ENCODE measurements at regions not wholly inside any gene's neighbourhood (a gene's known extent, or its start where the extent isn't known, plus 50 kb on each side); places are given as distances from the start of the nearest gene placed in this dataset.

- TF ChIP-seq ZNF645 (tag by site-specific recombination; IDR thresholded peaks at IDR 0.05) (no peak), SP2 (tag by site-specific recombination; IDR thresholded peaks at IDR 0.05) (no peak)
- TF ChIP-seq, protein P1, sequence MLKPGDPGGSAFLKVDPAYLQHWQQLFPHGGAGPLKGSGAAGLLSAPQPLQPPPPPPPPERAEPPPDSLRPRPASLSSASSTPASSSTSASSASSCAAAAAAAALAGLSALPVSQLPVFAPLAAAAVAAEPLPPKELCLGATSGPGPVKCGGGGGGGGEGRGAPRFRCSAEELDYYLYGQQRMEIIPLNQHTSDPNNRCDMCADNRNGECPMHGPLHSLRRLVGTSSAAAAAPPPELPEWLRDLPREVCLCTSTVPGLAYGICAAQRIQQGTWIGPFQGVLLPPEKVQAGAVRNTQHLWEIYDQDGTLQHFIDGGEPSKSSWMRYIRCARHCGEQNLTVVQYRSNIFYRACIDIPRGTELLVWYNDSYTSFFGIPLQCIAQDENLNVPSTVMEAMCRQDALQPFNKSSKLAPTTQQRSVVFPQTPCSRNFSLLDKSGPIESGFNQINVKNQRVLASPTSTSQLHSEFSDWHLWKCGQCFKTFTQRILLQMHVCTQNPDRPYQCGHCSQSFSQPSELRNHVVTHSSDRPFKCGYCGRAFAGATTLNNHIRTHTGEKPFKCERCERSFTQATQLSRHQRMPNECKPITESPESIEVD (tag by site-specific recombination; IDR thresholded peaks at IDR 0.05): no peak
Measured at GRCh38 chr5:59972043-59972442, 78.5 kb upstream of the PDE4D start (continued).

DNA sequence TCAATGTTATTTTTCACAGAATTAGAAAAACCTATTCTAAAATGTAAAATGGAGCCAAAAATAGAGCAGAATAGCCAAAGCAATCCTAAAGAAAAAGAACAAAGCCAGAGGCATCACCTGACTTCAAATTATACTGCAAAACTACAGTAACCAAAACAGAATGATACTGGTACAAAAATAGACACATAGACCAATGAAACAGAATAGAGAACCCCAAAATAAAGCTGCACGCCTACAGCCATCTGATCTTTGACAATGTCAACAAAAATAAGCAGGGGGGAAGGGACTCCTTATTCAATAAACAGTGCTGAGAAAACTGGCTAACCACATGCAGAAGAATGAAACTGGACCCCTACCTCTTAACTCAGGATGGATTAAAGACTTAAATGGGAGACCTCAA lies 65.8 kb upstream of the PDE4D start:
- CTCF ChIA-PET: interaction anchor here (0.7 kb wide), 1 partner anchor 395 kb away, joined by 3 read pairs; no protein-coding TSS in a partner anchor
- Histone ChIP-seq H3K4me3 (ENCODE audit: low read depth, low read length) (no peak overlapping the region), H3K36me3 (ENCODE audit: control insufficient read depth in 2 of 2, insufficient read depth in 1 of 2, low read length in 2 of 2) (no peaks in the 10 kb centered on the region), H3K27ac (ENCODE audit: extremely low read depth, low read depth, low read length) (no peak overlapping the region), H3K9me3 (ENCODE audit: control insufficient read depth, insufficient read depth, low read depth, low read length) (no peaks in the 10 kb centered on the region), H3K4me1 (ENCODE audit: control insufficient read depth, insufficient read depth, low read length) (no peaks in the 10 kb centered on the region)
- TF ChIP-seq ZNF518A (tag by site-specific recombination; conservative IDR thresholded peaks at IDR 0.05; ENCODE audit: low read depth): no peak
- TF ChIP-seq HOXC10 (CRISPR knock-in tag; IDR thresholded peaks at IDR 0.05): no peak
- TF ChIP-seq ZNF596 (tag by site-specific recombination; IDR thresholded peaks at IDR 0.05): no peak
- TF ChIP-seq, protein P2, sequence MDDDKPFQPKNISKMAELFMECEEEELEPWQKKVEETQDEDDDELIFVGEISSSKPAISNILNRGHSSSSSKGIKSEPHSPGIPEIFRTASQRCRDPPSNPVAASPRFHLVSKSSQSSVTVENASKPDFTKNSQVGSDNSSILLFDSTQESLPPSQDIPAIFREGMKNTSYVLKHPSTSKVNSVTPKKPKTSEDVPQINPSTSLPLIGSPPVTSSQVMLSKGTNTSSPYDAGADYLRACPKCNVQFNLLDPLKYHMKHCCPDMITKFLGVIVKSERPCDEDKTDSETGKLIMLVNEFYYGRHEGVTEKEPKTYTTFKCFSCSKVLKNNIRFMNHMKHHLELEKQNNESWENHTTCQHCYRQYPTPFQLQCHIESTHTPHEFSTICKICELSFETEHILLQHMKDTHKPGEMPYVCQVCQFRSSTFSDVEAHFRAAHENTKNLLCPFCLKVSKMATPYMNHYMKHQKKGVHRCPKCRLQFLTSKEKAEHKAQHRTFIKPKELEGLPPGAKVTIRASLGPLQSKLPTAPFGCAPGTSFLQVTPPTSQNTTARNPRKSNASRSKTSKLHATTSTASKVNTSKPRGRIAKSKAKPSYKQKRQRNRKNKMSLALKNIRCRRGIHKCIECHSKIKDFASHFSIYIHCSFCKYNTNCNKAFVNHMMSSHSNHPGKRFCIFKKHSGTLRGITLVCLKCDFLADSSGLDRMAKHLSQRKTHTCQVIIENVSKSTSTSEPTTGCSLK (tag by site-specific recombination; IDR thresholded peaks at IDR 0.05): no peak
- TF ChIP-seq, protein P3, sequence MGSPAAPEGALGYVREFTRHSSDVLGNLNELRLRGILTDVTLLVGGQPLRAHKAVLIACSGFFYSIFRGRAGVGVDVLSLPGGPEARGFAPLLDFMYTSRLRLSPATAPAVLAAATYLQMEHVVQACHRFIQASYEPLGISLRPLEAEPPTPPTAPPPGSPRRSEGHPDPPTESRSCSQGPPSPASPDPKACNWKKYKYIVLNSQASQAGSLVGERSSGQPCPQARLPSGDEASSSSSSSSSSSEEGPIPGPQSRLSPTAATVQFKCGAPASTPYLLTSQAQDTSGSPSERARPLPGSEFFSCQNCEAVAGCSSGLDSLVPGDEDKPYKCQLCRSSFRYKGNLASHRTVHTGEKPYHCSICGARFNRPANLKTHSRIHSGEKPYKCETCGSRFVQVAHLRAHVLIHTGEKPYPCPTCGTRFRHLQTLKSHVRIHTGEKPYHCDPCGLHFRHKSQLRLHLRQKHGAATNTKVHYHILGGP (tag by site-specific recombination; IDR thresholded peaks at IDR 0.05): no peak
- no peak for TF ChIP-seq ZNF521 (tag by site-specific recombination; IDR thresholded peaks at IDR 0.05)
- TF ChIP-seq PRDM1 (tag by site-specific recombination; IDR thresholded peaks at IDR 0.05): no peak
- no peak for TF ChIP-seq ZNF777 (tag by site-specific recombination; IDR thresholded peaks at IDR 0.05; ENCODE audit: borderline replicate concordance)
- TF ChIP-seq HOXD13 (CRISPR knock-in tag; IDR thresholded peaks at IDR 0.05; ENCODE audit: borderline replicate concordance): no peak
- no peak for TF ChIP-seq KLF16 (tag by site-specific recombination; IDR thresholded peaks at IDR 0.05)
- TF ChIP-seq ZNF202 (tag by site-specific recombination; IDR thresholded peaks at IDR 0.05; ENCODE audit: borderline replicate concordance): no peak
- no peak for TF ChIP-seq GFI1B (tag by site-specific recombination; IDR thresholded peaks at IDR 0.05)
- no peak for TF ChIP-seq ZNF549 (tag by site-specific recombination; IDR thresholded peaks at IDR 0.05)
- no peak for TF ChIP-seq ZBTB1 (tag by site-specific recombination; IDR thresholded peaks at IDR 0.05)
- TF ChIP-seq GLIS2 (tag by site-specific recombination; IDR thresholded peaks at IDR 0.05): no peak
- TF ChIP-seq AEBP2 (tag by site-specific recombination; IDR thresholded peaks at IDR 0.05; ENCODE audit: borderline replicate concordance): no peak
- TF ChIP-seq ZSCAN4 (tag by site-specific recombination; IDR thresholded peaks at IDR 0.05): no peak
- TF ChIP-seq EGR2 (tag by site-specific recombination; IDR thresholded peaks at IDR 0.05; ENCODE audit: low read depth): no peak
- TF ChIP-seq ZNF155 (tag by site-specific recombination; IDR thresholded peaks at IDR 0.05): no peak
- no peak for TF ChIP-seq ZNF785 (tag by site-specific recombination; IDR thresholded peaks at IDR 0.05)
- POLR2A ChIA-PET: no interaction called here
